ENCODE measurements at regions not wholly inside any gene's neighbourhood (a gene's known extent, or its start where the extent isn't known, plus 50 kb on each side); places are given as distances from the start of the nearest gene placed in this dataset.

DNA sequence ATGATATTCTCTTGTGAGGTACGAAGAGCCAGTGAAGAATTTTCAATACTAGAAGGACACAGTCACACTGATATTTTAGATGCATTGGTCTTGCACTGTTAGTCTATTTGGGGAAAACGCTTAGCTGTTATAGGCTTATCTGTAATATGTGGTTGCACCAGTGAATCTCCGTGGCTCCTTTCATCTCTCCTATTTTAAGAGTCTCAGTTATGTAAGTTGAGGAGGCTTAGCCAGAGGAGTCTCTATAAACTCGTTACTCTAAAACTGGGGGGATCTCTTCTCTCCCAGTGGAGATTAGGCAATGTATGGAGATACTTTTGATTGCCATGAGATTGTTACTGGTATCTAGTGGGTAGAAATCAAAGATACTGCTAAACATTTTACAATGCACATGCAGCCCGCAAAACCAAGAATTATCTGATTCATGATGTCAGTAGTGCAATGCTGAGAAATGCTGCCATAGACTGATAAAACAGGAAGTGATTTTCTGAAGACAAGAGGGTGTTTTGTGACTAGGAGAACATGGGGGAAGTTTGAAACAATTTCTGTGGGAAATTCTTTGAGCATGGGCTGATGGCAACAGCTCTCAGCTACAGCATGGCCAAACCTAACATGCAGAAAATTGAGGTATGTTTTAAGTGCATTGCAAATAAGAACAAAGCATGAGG is 339.1 kb downstream of the SOX11 start:
- Histone ChIP-seq H3K4me2 (ENCODE audit: control insufficient read depth, extremely low read depth, insufficient read depth, low read depth, low read length) (no peak overlapping the region), H3K27ac (ENCODE audit: control insufficient read depth, insufficient read depth, low read length) (no peak overlapping the region), H3K9me1 (ENCODE audit: control insufficient read depth, extremely low read depth, insufficient read depth, low read length) (no peaks in the 10 kb centered on the region), H3K4me1 (ENCODE audit: control insufficient read depth, extremely low read depth, insufficient read depth, low read length) (no peaks in the 10 kb centered on the region), H3K36me3 (ENCODE audit: control insufficient read depth in 2 of 2, extremely low read depth in 1 of 2, insufficient read depth in 2 of 2, low read length in 2 of 2) (no peaks in the 10 kb centered on the region), H4K20me1 (ENCODE audit: control insufficient read depth, extremely low read depth, insufficient read depth, low read length) (no peaks in the 10 kb centered on the region), H2AFZ (ENCODE audit: control insufficient read depth, low read length) (no peak overlapping the region), H3K4me3 (ENCODE audit: control insufficient read depth in 2 of 3, extremely low read depth in 1 of 3, insufficient read depth in 2 of 3, low read depth in 1 of 3, low read length in 3 of 3) (no peak overlapping the region), H3K9ac (ENCODE audit: control insufficient read depth, extremely low read depth, insufficient read depth, low read length) (no peak overlapping the region), H3K9me3 (ENCODE audit: control insufficient read depth, low read depth, low read length) (no peaks in the 10 kb centered on the region), H3K27me3 (ENCODE audit: control insufficient read depth, extremely low read depth, insufficient read depth, low read length) (no peaks in the 10 kb centered on the region), H3K79me2 (ENCODE audit: control insufficient read depth, insufficient read depth, low read length) (no peaks in the 10 kb centered on the region)
- DNase-seq (ENCODE audit: low read depth, low spot score): no peak
- no peak for FAIRE-seq
- no peak for TF ChIP-seq EZH2 (IDR thresholded peaks at IDR 0.05; ENCODE audit: low read length)
- TF ChIP-seq, protein P1, sequence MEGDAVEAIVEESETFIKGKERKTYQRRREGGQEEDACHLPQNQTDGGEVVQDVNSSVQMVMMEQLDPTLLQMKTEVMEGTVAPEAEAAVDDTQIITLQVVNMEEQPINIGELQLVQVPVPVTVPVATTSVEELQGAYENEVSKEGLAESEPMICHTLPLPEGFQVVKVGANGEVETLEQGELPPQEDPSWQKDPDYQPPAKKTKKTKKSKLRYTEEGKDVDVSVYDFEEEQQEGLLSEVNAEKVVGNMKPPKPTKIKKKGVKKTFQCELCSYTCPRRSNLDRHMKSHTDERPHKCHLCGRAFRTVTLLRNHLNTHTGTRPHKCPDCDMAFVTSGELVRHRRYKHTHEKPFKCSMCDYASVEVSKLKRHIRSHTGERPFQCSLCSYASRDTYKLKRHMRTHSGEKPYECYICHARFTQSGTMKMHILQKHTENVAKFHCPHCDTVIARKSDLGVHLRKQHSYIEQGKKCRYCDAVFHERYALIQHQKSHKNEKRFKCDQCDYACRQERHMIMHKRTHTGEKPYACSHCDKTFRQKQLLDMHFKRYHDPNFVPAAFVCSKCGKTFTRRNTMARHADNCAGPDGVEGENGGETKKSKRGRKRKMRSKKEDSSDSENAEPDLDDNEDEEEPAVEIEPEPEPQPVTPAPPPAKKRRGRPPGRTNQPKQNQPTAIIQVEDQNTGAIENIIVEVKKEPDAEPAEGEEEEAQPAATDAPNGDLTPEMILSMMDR (optimal IDR thresholded peaks at IDR 0.05 in 1 of 3, IDR thresholded peaks at IDR 0.05 in 1 of 3, conservative IDR thresholded peaks at IDR 0.05 in 1 of 3; ENCODE audit: extremely low read depth in 1 of 3, insufficient read depth in 2 of 3, low read length in 3 of 3): no peak
- dilution Hi-C loops (cut with MboI; ENCODE audit: extremely low pct_ligation_motif_present, low sequenced_read_pairs): no loop called here

DNA sequence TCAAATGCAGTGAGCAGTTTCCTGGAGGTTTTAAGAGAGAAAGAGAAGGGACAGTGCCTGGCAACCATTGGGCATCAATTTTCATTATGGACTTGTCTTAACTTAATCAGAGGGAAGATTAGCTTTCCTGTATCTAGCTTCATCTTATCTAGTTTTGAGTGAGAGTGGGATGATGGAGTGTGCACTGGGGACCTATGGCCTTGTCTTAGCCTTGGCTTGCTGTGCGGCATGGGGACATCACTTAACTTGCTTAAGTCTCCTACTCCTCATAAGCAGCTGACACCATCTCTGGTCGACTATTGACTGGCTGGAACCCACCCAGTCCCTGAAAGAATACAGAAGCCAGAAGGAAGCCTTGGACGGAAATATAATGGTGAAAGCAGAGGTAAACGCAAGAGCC is 344.0 kb downstream of the SOX11 start:
- no peaks in the 10 kb centered on the region for H3K9me3 ChIP-seq (ENCODE audit: control insufficient read depth, low read depth, low read length)
- H3K79me2 ChIP-seq (ENCODE audit: control insufficient read depth, insufficient read depth, low read length): no peaks in the 10 kb centered on the region
- H3K27ac ChIP-seq (ENCODE audit: control insufficient read depth, insufficient read depth, low read length): no peak overlapping the region
- no peak overlapping the region for H3K4me2 ChIP-seq (ENCODE audit: control insufficient read depth, extremely low read depth, insufficient read depth, low read depth, low read length)
- H3K27me3 ChIP-seq (ENCODE audit: control insufficient read depth, extremely low read depth, insufficient read depth, low read length): no peaks in the 10 kb centered on the region
- no peaks in the 10 kb centered on the region for H4K20me1 ChIP-seq (ENCODE audit: control insufficient read depth, extremely low read depth, insufficient read depth, low read length)
- TF ChIP-seq, protein P1 (optimal IDR thresholded peaks at IDR 0.05 in 1 of 3, IDR thresholded peaks at IDR 0.05 in 1 of 3, conservative IDR thresholded peaks at IDR 0.05 in 1 of 3; ENCODE audit: extremely low read depth in 1 of 3, insufficient read depth in 2 of 3, low read length in 3 of 3): no peak
- no peak for TF ChIP-seq EZH2 (IDR thresholded peaks at IDR 0.05; ENCODE audit: low read length)
- H3K4me3 ChIP-seq (ENCODE audit: control insufficient read depth in 2 of 3, extremely low read depth in 1 of 3, insufficient read depth in 2 of 3, low read depth in 1 of 3, low read length in 3 of 3): no peak overlapping the region
- dilution Hi-C loops (cut with MboI; ENCODE audit: extremely low pct_ligation_motif_present, low sequenced_read_pairs): no loop called here
- H2AFZ ChIP-seq (ENCODE audit: control insufficient read depth, low read length): no peak overlapping the region
- no peaks in the 10 kb centered on the region for H3K36me3 ChIP-seq (ENCODE audit: control insufficient read depth in 2 of 2, extremely low read depth in 1 of 2, insufficient read depth in 2 of 2, low read length in 2 of 2)
- FAIRE-seq (no peak), DNase-seq (ENCODE audit: low read depth, low spot score) (no peak)
- H3K9me1 ChIP-seq (ENCODE audit: control insufficient read depth, extremely low read depth, insufficient read depth, low read length): no peaks in the 10 kb centered on the region
- no peaks in the 10 kb centered on the region for H3K4me1 ChIP-seq (ENCODE audit: control insufficient read depth, extremely low read depth, insufficient read depth, low read length)
- no peak overlapping the region for H3K9ac ChIP-seq (ENCODE audit: control insufficient read depth, extremely low read depth, insufficient read depth, low read length)
